Mesodermal cell (in vitro differentiated cells): ENCODE measurements at regions not wholly inside any gene's neighbourhood (a gene's known extent, or its start where the extent isn't known, plus 50 kb on each side); places are given as distances from the start of the nearest gene placed in this dataset.

Experiments used
- H3K27ac ChIP-seq: 2 replicates; pipeline ENCODE4 v1.7.0; 2013; ENCODE audit warnings: mild to moderate bottlenecking, low read depth, low read length, moderate library complexity; ENCODE audit not compliant: severe bottlenecking
- H3K36me3 ChIP-seq: 2 replicates; pipeline ENCODE4 v1.7.1; 2013; ENCODE audit warnings: mild to moderate bottlenecking, low read length, moderate library complexity; ENCODE audit not compliant: control insufficient read depth, insufficient read depth
- H3K4me1 ChIP-seq: one replicate; pipeline ENCODE4 v1.7.1; 2013; ENCODE audit warnings: mild to moderate bottlenecking, low read length; ENCODE audit not compliant: insufficient read depth, control insufficient read depth, poor library complexity, severe bottlenecking
- H3K4me3 ChIP-seq: 2 replicates; pipeline ENCODE4 v1.7.0; 2013; ENCODE audit warnings: low read length, control low read depth, mild to moderate bottlenecking; ENCODE audit not compliant: insufficient read depth, poor library complexity, severe bottlenecking; ENCODE audit errors: extremely low read depth
- H3K9me3 ChIP-seq: 2 replicates; pipeline ENCODE4 v1.7.1; 2013; ENCODE audit warnings: mild to moderate bottlenecking, low read length, moderate library complexity; ENCODE audit not compliant: control insufficient read depth
- WGBS, 2 experiments: methylation state at CpG; one replicate each; pipeline ENCODE4 v1.1.5; 2013; ENCODE audit warnings: missing lambda C conversion rate in 2 of 2; ENCODE audit not compliant: insufficient coverage in 2 of 2; 5-methylcytosine and 5-hydroxymethylcytosine counted together

DNA sequence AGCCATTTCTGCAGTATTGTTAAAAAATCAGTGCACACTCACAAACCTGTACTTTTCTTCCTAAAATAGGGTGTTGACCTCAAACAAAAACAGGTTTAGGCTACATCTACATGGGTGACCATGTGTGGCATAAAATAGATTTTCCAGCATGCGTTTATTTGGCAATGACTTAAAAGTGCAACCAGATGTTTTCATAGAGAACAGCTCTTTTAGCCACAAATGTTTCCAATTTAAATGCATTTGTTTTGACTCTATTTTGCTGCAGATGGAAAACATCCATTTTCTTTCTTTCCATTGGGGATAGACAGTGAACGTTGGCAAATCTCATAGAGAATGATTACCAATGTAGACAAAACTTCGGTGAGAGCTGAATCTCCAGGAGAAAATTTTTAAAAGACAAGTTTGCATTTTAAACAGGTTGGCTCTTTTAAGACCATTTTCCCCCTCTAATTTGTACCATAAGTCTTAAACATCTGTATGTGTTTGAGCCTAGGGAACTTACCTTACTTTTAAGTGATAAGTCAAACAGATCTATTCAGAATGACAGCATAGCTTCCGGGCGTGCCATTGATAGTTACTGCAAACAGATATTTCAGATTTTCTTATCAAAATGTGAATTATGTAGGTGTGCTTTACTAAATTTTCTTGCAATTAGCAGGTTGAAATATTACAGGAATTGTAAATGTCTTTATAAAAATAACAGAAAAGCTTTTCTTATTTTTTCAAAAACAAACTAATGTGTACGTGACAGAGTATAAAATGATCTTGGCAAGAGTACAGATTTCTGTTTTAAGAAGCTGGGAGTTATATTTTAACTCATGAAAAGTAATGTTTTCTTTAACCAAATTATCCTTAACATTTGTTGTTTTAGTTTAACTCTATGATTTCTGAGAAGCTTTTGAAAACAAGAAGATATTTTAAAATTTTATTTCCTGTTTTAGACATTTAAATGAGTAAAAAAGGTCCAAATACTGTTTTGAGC, 144.9 kb downstream of the HGF start:
- Histone ChIP-seq H3K4me1 (peaks cover 8% of the 10 kb centered on the region), H3K9me3 (no peaks in the 10 kb centered on the region), H3K36me3 (no peaks in the 10 kb centered on the region), H3K27ac (no peak overlapping the region), H3K4me3 (no peak overlapping the region)
- WGBS, 2 experiments, result 100% methylated on average over 1 to 2 of the region's 6 CpGs

DNA sequence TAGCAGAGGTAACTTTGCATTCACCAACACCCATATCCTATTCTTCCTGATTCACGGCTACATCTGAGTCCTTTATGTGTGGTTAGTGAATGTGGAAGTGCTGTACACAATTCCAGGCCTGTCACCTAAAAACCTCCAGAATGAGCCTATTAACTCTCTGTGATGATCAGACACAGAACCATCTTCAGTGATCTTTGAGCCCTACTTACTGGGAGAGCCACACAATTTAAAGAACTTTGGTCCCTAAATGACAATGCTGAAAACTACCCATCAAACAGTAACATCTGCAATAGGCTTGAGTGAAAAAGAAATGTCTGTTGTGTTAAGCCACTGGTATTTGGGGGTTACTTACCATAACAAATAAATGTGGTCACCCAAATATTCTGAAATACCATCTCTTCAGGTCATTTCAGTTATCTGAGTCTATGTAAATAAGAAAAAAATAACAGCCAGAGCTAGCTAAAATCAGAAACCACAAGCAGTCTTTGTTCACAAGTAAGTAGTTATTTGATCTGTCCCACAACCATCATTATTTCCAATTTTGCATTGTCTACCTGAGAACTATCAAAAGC, 145.7 kb downstream of the HGF start:
- no peaks in the 10 kb centered on the region for H3K9me3 ChIP-seq
- no CpG with 5 or more reads among the region's 1 CpG for WGBS, 2 experiments
- H3K4me3 ChIP-seq, result no peak overlapping the region
- no peak overlapping the region for H3K27ac ChIP-seq
- H3K4me1 ChIP-seq, result peaks cover 12% of the 10 kb centered on the region
- H3K36me3 ChIP-seq, result no peaks in the 10 kb centered on the region

DNA sequence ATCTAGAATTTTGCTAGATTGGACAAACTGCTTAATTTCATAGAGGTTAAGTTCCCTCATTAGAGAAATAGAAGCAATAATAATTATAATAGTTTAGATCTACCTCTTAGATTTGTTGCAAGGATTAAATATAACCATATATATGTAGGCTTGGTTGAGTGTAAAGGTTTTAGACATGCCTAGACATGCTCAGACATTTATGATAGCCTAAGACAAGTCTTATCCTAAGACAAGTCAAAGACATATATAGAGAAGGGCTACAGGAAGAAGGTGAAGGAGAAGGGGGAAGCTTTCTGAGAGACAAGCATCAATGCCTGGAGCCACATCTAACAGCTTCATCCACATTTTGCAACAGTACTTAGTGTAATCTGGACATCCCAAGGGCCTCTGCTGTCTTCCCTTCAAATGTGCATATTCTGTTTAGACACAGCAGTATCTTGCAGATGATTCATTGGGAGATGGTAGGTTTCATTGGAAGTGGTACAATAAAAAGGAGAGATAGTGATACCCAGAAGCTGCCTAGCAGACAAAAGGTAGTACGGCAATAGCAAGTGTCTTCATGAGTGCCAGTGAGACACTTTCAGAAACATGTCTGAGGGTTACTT, 146.5 kb downstream of the HGF start:
- WGBS, 2 experiments, result 100% methylated on average over 1 of the region's 1 CpG
- H3K36me3 ChIP-seq, result no peaks in the 10 kb centered on the region
- H3K9me3 ChIP-seq, result no peaks in the 10 kb centered on the region
- no peak overlapping the region for H3K4me3 ChIP-seq
- H3K27ac ChIP-seq, result no peak overlapping the region
- H3K4me1 ChIP-seq, result peaks cover 12% of the 10 kb centered on the region

DNA sequence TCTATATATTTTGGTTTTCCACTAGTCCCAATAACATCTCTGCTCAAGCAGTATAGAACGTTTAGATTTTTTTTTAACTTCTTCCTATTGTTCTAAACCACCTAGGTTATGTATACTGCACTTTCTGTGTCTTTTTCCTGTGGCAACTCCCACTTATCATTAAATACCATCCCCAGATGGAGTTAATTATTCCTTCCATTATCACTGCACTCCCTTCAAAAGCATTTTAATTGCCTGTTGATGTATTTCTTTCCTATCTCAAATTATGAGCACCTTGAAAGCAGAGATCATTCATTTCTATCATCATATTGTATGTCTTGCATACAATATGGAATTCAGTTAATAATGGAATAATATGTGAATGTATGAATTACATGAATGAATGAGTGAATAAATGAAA, 148.0 kb downstream of the HGF start:
- H3K27ac ChIP-seq, result no peak overlapping the region
- H3K36me3 ChIP-seq, result no peaks in the 10 kb centered on the region
- H3K4me3 ChIP-seq, result no peak overlapping the region
- WGBS, 2 experiments, result 83 to 100% methylated on average over 1 of the region's 1 CpG
- H3K4me1 ChIP-seq, result peaks cover 23% of the 10 kb centered on the region
- no peaks in the 10 kb centered on the region for H3K9me3 ChIP-seq

DNA sequence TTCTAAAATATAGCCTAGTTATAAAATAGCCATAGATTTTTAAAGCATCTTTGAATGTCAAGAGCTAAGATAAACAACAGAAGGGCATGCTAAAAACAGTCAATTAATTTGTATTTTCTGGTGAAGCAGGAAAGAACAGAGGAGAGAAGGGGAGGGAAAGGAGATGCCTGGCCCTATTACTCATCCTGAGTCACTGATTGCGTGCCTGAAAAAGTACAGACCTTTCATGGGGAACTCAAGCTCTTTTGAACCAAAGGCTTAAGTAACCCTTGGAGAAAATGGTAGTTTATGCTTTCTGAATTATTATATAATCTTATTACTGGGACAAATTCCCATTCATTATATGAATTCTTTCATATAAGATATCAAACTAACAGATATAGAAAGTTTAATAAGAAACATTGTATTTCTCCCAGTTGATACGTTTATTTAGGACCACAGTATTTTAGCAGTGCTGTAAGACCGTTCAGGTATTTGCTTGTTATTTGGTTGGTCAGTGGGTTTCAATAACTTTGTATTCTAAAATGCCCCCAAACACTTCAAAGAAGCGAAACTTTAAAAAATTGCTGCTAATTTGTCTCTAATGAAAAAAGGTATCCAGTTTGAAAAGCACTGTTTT, 151.3 kb downstream of the HGF start:
- WGBS, 2 experiments, result 40 to 83% methylated on average over 1 of the region's 4 CpGs
- H3K36me3 ChIP-seq, result no peaks in the 10 kb centered on the region
- no peaks in the 10 kb centered on the region for H3K9me3 ChIP-seq
- H3K4me1 ChIP-seq, result peaks cover 25% of the 10 kb centered on the region
- peak overlapping the region; percentile 20 for H3K27ac ChIP-seq
- H3K4me3 ChIP-seq, result no peak overlapping the region

DNA sequence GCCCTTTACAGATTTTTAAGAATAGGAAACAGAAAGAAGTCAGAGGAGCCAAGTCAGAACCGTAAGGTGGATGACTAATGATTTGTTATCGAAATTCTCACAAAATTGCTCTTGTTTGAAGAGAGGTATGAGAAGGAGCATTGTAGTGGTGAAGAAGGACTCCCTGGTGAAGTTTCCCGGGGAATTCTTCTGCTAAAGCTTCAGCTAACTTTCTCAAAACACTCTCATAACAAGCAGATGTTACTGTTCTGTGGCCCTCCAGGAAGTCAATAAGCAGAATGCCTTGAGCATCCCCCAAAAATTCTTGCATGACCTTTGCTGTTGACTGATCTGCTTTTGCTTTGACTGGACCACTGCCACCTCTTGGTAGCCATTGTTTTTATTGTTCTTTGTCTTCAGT, 152.9 kb downstream of the HGF start:
- 71 to 83% methylated on average over 2 of the region's 3 CpGs for whole genome bisulfite sequencing, 2 experiments
- Histone ChIP-seq H3K4me1 (peaks cover 22% of the 10 kb centered on the region), H3K9me3 (no peaks in the 10 kb centered on the region), H3K4me3 (no peak overlapping the region), H3K36me3 (no peaks in the 10 kb centered on the region), H3K27ac (peak overlapping the region; percentile 44)

DNA sequence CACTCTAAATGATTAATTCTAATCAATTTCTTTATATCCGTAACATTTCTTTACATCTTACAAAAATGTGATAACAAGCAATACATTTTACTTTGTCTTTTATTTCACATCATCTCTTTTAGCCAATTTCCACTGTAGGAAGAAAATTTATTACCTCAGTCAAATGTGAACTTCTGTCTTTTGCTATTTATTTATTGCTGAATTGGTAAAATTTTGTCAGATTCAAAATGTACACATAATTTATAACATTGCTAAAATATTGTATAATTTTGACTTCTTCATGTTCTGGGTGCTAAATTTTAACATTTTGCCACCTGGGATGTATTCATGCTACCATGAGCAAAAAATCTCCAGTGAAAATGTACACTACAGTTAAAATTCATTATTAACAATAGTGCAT, 158.0 kb downstream of the HGF start:
- H3K27ac ChIP-seq, result no peak overlapping the region
- peaks cover 6% of the 10 kb centered on the region for H3K4me1 ChIP-seq
- no peaks in the 10 kb centered on the region for H3K36me3 ChIP-seq
- 83 to 100% methylated on average over 1 of the region's 1 CpG for WGBS, 2 experiments
- no peak overlapping the region for H3K4me3 ChIP-seq
- H3K9me3 ChIP-seq, result no peaks in the 10 kb centered on the region

DNA sequence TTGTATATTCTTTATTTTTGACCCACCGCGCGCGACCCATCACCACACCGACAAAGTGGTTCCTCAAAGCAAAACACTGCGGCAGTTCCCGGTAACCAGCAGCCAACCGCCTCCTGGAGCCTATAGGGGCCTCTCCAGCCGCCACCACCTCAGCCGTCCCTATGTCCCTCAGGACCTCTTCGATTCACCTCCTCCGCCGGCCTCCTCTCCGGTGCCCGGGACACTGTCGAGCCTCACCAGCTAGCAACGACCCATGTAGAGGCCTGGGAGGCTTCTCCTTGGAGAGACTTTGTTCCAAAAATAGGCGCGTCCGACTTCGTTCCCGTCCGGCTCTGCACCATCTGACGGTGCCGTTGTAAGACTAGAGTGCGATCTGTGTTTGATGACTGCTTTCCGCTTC, 158.8 kb downstream of the HGF start:
- peaks cover 3% of the 10 kb centered on the region for H3K4me1 ChIP-seq
- H3K36me3 ChIP-seq, result no peaks in the 10 kb centered on the region
- 94 to 95% methylated on average over 19 to 21 of the region's 27 CpGs for WGBS, 2 experiments
- no peaks in the 10 kb centered on the region for H3K9me3 ChIP-seq
- no peak overlapping the region for H3K4me3 ChIP-seq
- H3K27ac ChIP-seq, result no peak overlapping the region

DNA sequence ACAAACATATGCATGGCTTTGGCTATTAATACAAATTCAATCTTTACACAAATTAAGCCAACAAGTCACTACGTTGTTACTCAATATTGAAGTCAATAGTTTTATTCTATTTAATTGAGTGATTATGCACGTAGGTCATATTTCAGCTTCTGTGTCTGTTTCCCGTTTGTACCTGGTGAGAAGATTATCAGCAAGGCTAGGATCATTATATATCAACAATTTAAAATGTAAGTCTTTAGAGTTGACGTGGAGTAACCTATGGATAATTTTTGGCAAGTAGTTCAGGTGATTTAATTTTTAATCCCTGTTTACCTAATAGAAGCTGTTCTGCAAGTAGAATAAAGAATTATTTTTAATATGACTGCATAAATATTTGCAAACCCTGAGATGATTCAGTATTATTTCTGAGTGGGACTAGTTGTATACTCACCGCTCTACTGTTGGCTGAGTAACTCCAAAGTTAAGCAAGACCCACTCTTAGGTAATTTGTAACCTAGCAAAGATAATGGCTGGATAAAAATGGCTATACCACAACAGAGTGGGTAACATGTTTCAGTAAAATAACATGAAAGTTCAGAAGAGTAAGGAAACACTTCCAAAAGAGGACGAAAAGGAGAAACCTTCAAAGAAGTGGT, 161.0 kb downstream of the HGF start:
- H3K9me3 ChIP-seq, result no peaks in the 10 kb centered on the region
- H3K27ac ChIP-seq, result no peak overlapping the region
- 100% methylated on average over 1 of the region's 6 CpGs; no CpG with 5 or more reads in 1 of the 2 experiments for WGBS, 2 experiments
- no peak overlapping the region for H3K4me3 ChIP-seq
- H3K4me1 ChIP-seq, result no peaks in the 10 kb centered on the region
- no peaks in the 10 kb centered on the region for H3K36me3 ChIP-seq

DNA sequence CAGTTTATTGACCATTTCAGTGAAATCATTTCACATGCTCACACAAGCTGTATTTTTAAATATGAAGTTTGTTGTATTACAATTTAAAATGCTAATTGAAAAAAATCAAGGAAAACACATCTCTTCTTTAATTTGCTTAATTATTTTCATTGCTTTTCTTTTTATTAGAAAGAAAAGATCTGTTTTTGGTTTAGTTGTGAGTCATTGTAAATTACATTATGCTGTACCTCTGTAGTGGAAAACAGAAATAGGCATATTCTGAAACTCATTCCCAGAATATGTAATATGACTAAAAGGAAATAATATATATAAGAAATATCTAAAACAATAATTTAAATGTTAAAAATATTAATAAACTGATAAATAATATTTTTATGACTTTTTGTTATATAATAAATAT, 161.9 kb downstream of the HGF start:
- Histone ChIP-seq H3K9me3 (no peaks in the 10 kb centered on the region), H3K27ac (no peak overlapping the region), H3K4me3 (no peak overlapping the region), H3K36me3 (no peaks in the 10 kb centered on the region), H3K4me1 (no peaks in the 10 kb centered on the region)
